ENCODE measurements at regions not wholly inside any gene's neighbourhood (a gene's known extent, or its start where the extent isn't known, plus 50 kb on each side); places are given as distances from the start of the nearest gene placed in this dataset.
A peak's percentile ranks its signal among the peaks of the same experiment; 100 is the strongest.

GRCh38 chr3:109803274-109803673 is 465.9 kb upstream of the DPPA4 start:
- Mint-ChIP-seq H3K9me3 (peaks cover 9% of the 10 kb centered on the region), H3K27me3 (ENCODE audit: low read depth) (no peaks in the 10 kb centered on the region), H3K27ac (no peak overlapping the region), H3K4me1 (peaks cover 9% of the 10 kb centered on the region), H3K4me3 (no peak overlapping the region), H3K36me3 (no peaks in the 10 kb centered on the region)
- DNase-seq (ENCODE audit: low spot score) (no peak), ATAC-seq (peak; percentile 72)
- CTCF ChIA-PET: interaction anchor here (0.7 to 1.6 kb wide), 7 partner anchors 8 to 1888 kb away, joined by 3 to 10 read pairs (median 3); no protein-coding TSS in a partner anchor
- POLR2A ChIA-PET: no interaction called here
- TF ChIP-seq NFATC4 (CRISPR knock-in tag; IDR thresholded peaks at IDR 0.05) (no peak), ATF2 (CRISPR knock-in tag; IDR thresholded peaks at IDR 0.05; ENCODE audit: borderline replicate concordance, low read depth) (no peak), CTCF (IDR thresholded peaks at IDR 0.05) (peak; percentile 59), ZNF423 (CRISPR knock-in tag; IDR thresholded peaks at IDR 0.05) (no peak), JAZF1 (CRISPR knock-in tag; IDR thresholded peaks at IDR 0.05) (no peak), TP53 (CRISPR knock-in tag; IDR thresholded peaks at IDR 0.05) (no peak)

- Mint-ChIP-seq H3K27ac (no peak overlapping the region), H3K4me3 (no peak overlapping the region), H3K36me3 (no peaks in the 10 kb centered on the region), H3K27me3 (ENCODE audit: low read depth) (no peaks in the 10 kb centered on the region), H3K4me1 (peaks cover 9% of the 10 kb centered on the region), H3K9me3 (peaks cover 9% of the 10 kb centered on the region)
- no peak for TF ChIP-seq TP53 (CRISPR knock-in tag; IDR thresholded peaks at IDR 0.05)
- no peak for TF ChIP-seq JUN (CRISPR knock-in tag; IDR thresholded peaks at IDR 0.05)
- no peak for TF ChIP-seq ARID4B (CRISPR knock-in tag; IDR thresholded peaks at IDR 0.05; ENCODE audit: borderline replicate concordance)
- no peak for TF ChIP-seq SP1 (CRISPR knock-in tag; conservative IDR thresholded peaks at IDR 0.05)
- no peak for TF ChIP-seq MLX (CRISPR knock-in tag; IDR thresholded peaks at IDR 0.05)
- no peak for TF ChIP-seq SOX15 (CRISPR knock-in tag; IDR thresholded peaks at IDR 0.05)
- no peak for TF ChIP-seq E2F4 (CRISPR knock-in tag; IDR thresholded peaks at IDR 0.05; ENCODE audit: borderline replicate concordance, low read depth)
- TF ChIP-seq PRRX2 (CRISPR knock-in tag; IDR thresholded peaks at IDR 0.05): no peak
- no peak for DNase-seq (ENCODE audit: low spot score)
- CTCF ChIA-PET: no interaction called here
- POLR2A ChIA-PET: no interaction called here
- no peak for ATAC-seq
Measured at GRCh38 chr3:109804697-109805096, 467.4 kb upstream of the DPPA4 start.

- ATAC-seq (no peak), DNase-seq (ENCODE audit: low spot score) (no peak)
- ChIA-PET CTCF (no interaction called here), POLR2A (no interaction called here)
- H3K9me3 Mint-ChIP-seq: no peaks in the 10 kb centered on the region
- no peaks in the 10 kb centered on the region for H3K27me3 Mint-ChIP-seq (ENCODE audit: low read depth)
- H3K36me3 Mint-ChIP-seq: no peaks in the 10 kb centered on the region
- H3K27ac Mint-ChIP-seq: no peak overlapping the region
- H3K4me3 Mint-ChIP-seq: no peak overlapping the region
- peaks cover 9% of the 10 kb centered on the region for H3K4me1 Mint-ChIP-seq
- TF ChIP-seq ZNF232 (CRISPR knock-in tag; IDR thresholded peaks at IDR 0.05) (no peak), MLX (CRISPR knock-in tag; IDR thresholded peaks at IDR 0.05) (no peak), NFE2L1 (CRISPR knock-in tag; IDR thresholded peaks at IDR 0.05) (no peak), TCF7 (CRISPR knock-in tag; IDR thresholded peaks at IDR 0.05; ENCODE audit: low read depth) (no peak), ZNF317 (CRISPR knock-in tag; IDR thresholded peaks at IDR 0.05; ENCODE audit: borderline replicate concordance, low read depth) (no peak), CREB1 (CRISPR knock-in tag; IDR thresholded peaks at IDR 0.05) (no peak), TEAD4 (CRISPR knock-in tag; IDR thresholded peaks at IDR 0.05) (no peak), CREM (CRISPR knock-in tag; IDR thresholded peaks at IDR 0.05) (no peak), HMGXB4 (CRISPR knock-in tag; IDR thresholded peaks at IDR 0.05) (no peak), OVOL2 (CRISPR knock-in tag; IDR thresholded peaks at IDR 0.05; ENCODE audit: borderline replicate concordance) (no peak), SMAD4 (CRISPR knock-in tag; IDR thresholded peaks at IDR 0.05) (no peak)
Measured at GRCh38 chr3:109806929-109807328, 469.6 kb upstream of the DPPA4 start.

Data from WTC11 (cell line).